ENCODE measurements at regions not wholly inside any gene's neighbourhood (a gene's known extent, or its start where the extent isn't known, plus 50 kb on each side); places are given as distances from the start of the nearest gene placed in this dataset.

DNA sequence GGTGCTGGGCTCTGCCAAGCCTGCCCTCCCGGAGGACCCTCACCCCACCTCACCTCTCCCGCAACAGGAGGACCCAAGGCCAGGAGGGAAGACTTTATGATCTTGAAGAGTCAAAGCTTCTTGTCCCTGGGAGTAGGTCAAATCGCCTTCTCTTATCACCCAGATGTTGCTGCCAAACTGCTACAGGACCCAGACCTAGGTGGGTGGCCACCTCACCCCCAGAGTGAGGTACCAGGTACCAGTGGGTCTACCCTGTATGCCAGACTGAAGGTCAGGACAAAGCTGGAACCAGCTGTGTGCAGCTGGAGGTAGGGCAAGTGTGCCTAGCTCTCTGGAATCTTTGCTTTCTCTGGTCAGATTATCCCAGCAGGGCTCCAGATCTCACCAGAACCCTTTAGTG is 197.2 kb downstream of the ZFP36L2 start:
- ATAC-seq (no peak), DNase-seq (no peak)
- peaks cover 35% of the 10 kb centered on the region for H3K4me1 Mint-ChIP-seq (ENCODE audit: low read depth)
- intact Hi-C loops (cut with micrococcal nuclease): no loop called here
- no peak overlapping the region for H3K4me3 Mint-ChIP-seq
- H3K36me3 Mint-ChIP-seq (ENCODE audit: low read depth): no peaks in the 10 kb centered on the region
- TF ChIP-seq CTCF (IDR thresholded peaks at IDR 0.05): no peak
- no peak overlapping the region for H3K27ac Mint-ChIP-seq
- H3K27me3 Mint-ChIP-seq: no peaks in the 10 kb centered on the region
- CTCF ChIA-PET: no interaction called here
- no peaks in the 10 kb centered on the region for H3K9me3 Mint-ChIP-seq
- POLR2A ChIA-PET: interaction anchor here (1.1 kb wide), 1 partner anchor 19 kb away, joined by 3 read pairs; no protein-coding TSS in a partner anchor

- DNase-seq (no peak), ATAC-seq (no peak)
- Mint-ChIP-seq H3K27me3 (no peaks in the 10 kb centered on the region), H3K4me1 (ENCODE audit: low read depth) (peaks cover 35% of the 10 kb centered on the region), H3K9me3 (no peaks in the 10 kb centered on the region), H3K4me3 (no peak overlapping the region), H3K27ac (no peak overlapping the region), H3K36me3 (ENCODE audit: low read depth) (no peaks in the 10 kb centered on the region)
- intact Hi-C loops (cut with micrococcal nuclease): no loop called here
- POLR2A ChIA-PET: no interaction called here
- TF ChIP-seq CTCF (IDR thresholded peaks at IDR 0.05): no peak
- CTCF ChIA-PET: interaction anchor here (1.4 kb wide), 1 partner anchor 201 kb away, joined by 6 read pairs; no protein-coding TSS in a partner anchor
Observed at GRCh38 chr2:43028188-43028587, 198.2 kb downstream of the ZFP36L2 start.

DNA sequence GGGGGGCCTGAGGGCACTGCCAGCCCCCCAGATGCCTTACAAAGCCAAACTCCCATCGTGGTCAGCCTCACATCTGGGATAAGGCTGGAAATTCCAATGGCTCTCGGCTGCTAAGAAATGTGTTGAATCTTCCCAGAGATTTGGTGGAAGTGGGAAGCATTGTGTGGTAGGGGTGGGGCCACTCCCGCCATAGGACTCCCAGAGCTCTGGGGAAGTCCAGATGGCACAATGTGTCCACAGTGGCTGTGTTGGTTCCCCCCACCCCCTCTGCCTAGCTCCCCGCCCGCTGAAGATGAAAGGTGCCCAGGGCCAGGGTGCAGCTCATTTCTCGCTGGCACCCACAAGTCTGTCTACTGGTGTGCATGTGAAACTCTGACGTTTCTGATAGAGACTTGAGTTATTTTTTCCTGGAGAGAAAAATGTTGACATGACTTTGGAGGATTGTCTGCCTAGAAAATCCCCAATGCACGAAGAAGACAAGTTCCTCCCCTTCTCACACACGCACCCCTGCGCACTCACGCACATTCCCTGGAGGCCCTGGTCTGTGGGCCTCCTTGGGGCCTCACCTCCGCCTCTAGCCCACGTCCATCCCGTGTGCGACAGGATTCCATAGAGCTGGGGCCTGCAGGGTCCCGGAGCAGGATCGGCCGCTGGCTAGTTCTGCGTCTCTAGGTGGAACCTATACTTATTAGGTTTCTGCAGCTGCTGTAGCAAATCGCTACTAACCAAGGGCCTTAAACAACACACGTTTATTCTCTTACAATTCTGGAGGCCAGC is 199.1 kb downstream of the ZFP36L2 start:
- intact Hi-C loops (cut with micrococcal nuclease): no loop called here

DNA sequence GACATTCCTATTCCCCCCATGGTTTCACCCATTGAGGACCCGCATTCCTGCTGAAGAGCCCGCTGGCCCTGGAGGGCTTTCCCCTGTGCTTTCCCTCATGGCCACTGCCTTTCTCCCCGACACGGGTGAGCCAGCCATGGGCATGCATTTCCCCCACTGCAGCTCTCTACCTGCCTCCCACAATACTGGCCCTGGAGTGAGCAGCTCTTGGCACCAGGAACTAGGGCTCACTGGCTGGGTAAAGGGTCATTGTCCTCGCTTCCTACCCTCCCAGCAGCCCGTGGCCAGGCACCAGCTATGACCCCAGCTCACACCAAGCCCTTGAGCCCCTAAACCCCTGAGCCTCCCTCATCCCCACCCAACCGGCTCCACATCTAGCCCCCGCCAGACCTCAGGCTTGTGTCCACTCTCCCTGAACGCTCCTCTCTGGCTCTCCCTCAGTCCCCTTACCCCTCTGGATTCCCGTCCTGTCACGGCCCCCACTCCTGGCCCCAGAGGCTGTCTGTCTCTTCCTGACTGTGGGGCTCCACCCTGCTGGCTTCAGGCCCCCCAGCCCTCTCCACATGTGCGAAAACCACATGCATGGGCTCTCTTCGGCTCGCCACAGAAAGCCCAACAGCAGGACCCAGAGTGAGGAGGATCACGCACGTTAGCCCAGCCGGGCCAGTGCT is 199.8 kb downstream of the ZFP36L2 start:
- DNase-seq (no peak), ATAC-seq (no peak)
- no peaks in the 10 kb centered on the region for H3K27me3 Mint-ChIP-seq
- intact Hi-C loops (cut with micrococcal nuclease): no loop called here
- no peak overlapping the region for H3K4me3 Mint-ChIP-seq
- TF ChIP-seq CTCF (IDR thresholded peaks at IDR 0.05): no peak
- CTCF ChIA-PET: interaction anchor here (1.4 to 3.1 kb wide), 3 partner anchors 202 to 457 kb away, joined by 5 to 28 read pairs (median 6); no protein-coding TSS in a partner anchor
- H3K9me3 Mint-ChIP-seq: peaks cover 7% of the 10 kb centered on the region
- H3K4me1 Mint-ChIP-seq (ENCODE audit: low read depth): peaks cover 27% of the 10 kb centered on the region
- POLR2A ChIA-PET: no interaction called here
- peaks cover 5% of the 10 kb centered on the region for H3K36me3 Mint-ChIP-seq (ENCODE audit: low read depth)
- no peak overlapping the region for H3K27ac Mint-ChIP-seq

More for the DNA sequence above, 199.1 kb downstream of the ZFP36L2 start:
- Mint-ChIP-seq H3K36me3 (ENCODE audit: low read depth) (peaks cover 2% of the 10 kb centered on the region), H3K27ac (no peak overlapping the region), H3K27me3 (no peaks in the 10 kb centered on the region), H3K4me3 (no peak overlapping the region), H3K9me3 (peaks cover 3% of the 10 kb centered on the region), H3K4me1 (ENCODE audit: low read depth) (peaks cover 26% of the 10 kb centered on the region)
- no peak for TF ChIP-seq CTCF (IDR thresholded peaks at IDR 0.05)
- POLR2A ChIA-PET: no interaction called here
- ATAC-seq (no peak), DNase-seq (no peak)
- CTCF ChIA-PET: interaction anchor here (1.4 kb wide), 1 partner anchor 202 kb away, joined by 6 read pairs; no protein-coding TSS in a partner anchor

Measured in activated CD8-positive, alpha-beta T cell treated with anti-CD3 and anti-CD28 coated beads for 36 hours (primary cell).